Brain microvascular endothelial cell (primary cell): ENCODE measurements at regions not wholly inside any gene's neighbourhood (a gene's known extent, or its start where the extent isn't known, plus 50 kb on each side); places are given as distances from the start of the nearest gene placed in this dataset.

ENCODE experiments used
- DNase-seq: peaks from one replicate; pipeline ENCODE4 v3.0.0-alpha.2; 2020
- H3K27ac ChIP-seq: fragments of 250-450 bp; sonication (Bioruptor Pico); 2 replicates; pipeline ENCODE4 v1.5.1; 2020; ENCODE audit warnings: mild to moderate bottlenecking, moderate library complexity
- H3K27me3 ChIP-seq: fragments of 250-450 bp; sonication (Bioruptor Pico); replicated peaks from 2 replicates; pipeline ENCODE4 v1.5.1; 2020; ENCODE audit warnings: mild to moderate bottlenecking
- H3K36me3 ChIP-seq: fragments of 250-450 bp; sonication (Bioruptor Pico); replicated peaks from 2 replicates; pipeline ENCODE4 v1.5.1; 2020; ENCODE audit warnings: mild to moderate bottlenecking
- H3K4me3 ChIP-seq: 2 replicates; pipeline ENCODE4 v1.5.1; 2011; ENCODE audit warnings: low read depth, mild to moderate bottlenecking, control low read depth, low read length, moderate library complexity
- CTCF ChIP-seq: IDR thresholded peaks from 2 replicates; pipeline ENCODE4 v1.5.1; 2011; ENCODE audit warnings: low read depth, mild to moderate bottlenecking, moderate library complexity, low read length, control low read depth, inconsistent platforms; ENCODE audit errors: missing control alignments
- in situ Hi-C: cut with HindIII; loops from 2 replicates; pipeline ENCODE4 v1.10.0; 2017; ENCODE audit warnings: low sequenced_read_pairs, low pct_ligation_motif_present

DNA sequence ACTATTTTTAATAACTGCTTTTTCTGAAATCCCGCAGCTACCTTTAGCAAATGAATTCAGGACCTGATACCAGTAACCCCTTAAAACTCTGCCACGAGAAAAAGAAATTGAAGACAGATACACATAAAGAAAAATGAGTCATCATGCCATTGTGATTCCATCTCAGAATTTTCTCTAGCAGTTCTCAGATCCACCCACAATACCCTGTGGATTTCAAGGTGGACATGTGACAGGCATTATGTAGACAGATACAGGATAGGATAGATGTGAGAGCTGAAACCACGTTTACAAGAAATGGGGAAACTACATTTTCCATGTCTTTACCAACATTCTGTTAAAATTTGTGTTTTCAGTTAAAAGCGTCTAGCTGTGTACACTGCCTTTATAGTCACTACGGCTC lies 291.9 kb upstream of the NR2F2 start:
- Histone ChIP-seq H3K27ac (no peak overlapping the region), H3K4me3 (no peak overlapping the region), H3K27me3 (no peaks in the 10 kb centered on the region), H3K36me3 (no peaks in the 10 kb centered on the region)
- no peak for TF ChIP-seq CTCF
- no peak for DNase-seq
- in situ Hi-C loops, result loop anchor here (25.0 kb wide), 1 partner anchor 751 kb away; no protein-coding TSS in a partner anchor

GRCh38 chr15:96041982-96042733 lies 288.3 kb upstream of the NR2F2 start:
- DNase-seq, result no peak
- no peak overlapping the region for H3K27ac ChIP-seq
- no peaks in the 10 kb centered on the region for H3K27me3 ChIP-seq
- H3K4me3 ChIP-seq, result no peak overlapping the region
- no peaks in the 10 kb centered on the region for H3K36me3 ChIP-seq
- in situ Hi-C loops, result loop anchor here (25.0 kb wide), 1 partner anchor 755 kb away; no protein-coding TSS in a partner anchor
- TF ChIP-seq CTCF, result no peak

DNA sequence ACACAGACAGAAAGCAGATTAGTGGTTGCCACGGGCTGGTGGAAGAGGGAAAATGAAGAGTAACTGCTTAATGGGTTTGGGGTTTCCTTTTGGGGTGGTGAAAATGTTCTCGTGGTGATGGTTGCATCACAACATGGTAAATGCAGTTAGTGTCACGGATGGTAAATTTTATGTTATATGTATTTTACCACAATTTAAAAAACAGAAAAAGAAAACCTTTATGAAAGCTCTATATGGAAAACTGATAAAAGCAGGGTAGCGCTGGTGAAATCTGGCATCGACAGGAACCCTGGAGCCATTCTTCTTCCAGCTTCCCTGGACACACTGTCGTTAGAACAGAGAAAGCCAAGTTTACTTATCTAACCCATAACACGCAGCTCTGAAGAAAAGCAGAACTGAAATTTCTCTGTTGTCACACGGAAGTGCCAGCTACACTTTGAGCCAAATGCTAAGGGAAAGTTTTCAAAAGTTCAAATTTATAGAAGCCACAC lies 287.7 kb upstream of the NR2F2 start:
- TF ChIP-seq CTCF, result no peak
- no peaks in the 10 kb centered on the region for H3K36me3 ChIP-seq
- no peaks in the 10 kb centered on the region for H3K27me3 ChIP-seq
- H3K4me3 ChIP-seq, result no peak overlapping the region
- H3K27ac ChIP-seq, result no peak overlapping the region
- in situ Hi-C loops, result loop anchor here (25.0 kb wide), 1 partner anchor 755 kb away; no protein-coding TSS in a partner anchor
- no peak for DNase-seq

DNA sequence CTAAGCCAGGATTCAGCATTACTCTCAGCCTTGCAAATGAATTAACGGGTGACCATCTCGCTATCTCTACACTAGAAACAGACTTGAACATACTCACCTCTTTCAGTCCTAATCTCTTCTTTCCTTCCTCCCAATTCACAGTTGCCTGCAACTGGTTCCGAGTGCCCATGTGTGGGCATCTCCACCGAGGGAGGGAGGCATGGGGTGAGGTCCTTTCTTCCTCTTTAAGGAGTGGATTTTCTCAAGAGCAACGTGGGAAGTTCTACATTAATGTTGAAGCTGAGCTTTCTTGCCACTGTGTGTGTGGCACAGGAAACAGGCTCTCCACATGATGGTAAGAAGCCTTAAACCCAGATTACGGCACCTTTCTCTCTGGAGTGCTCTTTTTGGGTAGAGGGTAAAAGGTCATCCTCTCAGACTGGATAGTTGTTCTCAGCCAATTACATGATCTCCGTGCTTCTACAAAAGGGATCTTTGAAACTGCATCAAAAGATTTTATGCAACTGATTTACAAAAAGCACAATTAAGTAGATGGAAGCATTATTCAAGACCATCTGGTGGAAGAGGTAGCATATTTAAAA lies 286.8 kb upstream of the NR2F2 start:
- H3K36me3 ChIP-seq, result no peaks in the 10 kb centered on the region
- no peak for DNase-seq
- no peak overlapping the region for H3K27ac ChIP-seq
- in situ Hi-C loops, result loop anchor here (25.0 kb wide), 1 partner anchor 756 kb away; no protein-coding TSS in a partner anchor
- no peak for TF ChIP-seq CTCF
- no peaks in the 10 kb centered on the region for H3K27me3 ChIP-seq
- no peak overlapping the region for H3K4me3 ChIP-seq

DNA sequence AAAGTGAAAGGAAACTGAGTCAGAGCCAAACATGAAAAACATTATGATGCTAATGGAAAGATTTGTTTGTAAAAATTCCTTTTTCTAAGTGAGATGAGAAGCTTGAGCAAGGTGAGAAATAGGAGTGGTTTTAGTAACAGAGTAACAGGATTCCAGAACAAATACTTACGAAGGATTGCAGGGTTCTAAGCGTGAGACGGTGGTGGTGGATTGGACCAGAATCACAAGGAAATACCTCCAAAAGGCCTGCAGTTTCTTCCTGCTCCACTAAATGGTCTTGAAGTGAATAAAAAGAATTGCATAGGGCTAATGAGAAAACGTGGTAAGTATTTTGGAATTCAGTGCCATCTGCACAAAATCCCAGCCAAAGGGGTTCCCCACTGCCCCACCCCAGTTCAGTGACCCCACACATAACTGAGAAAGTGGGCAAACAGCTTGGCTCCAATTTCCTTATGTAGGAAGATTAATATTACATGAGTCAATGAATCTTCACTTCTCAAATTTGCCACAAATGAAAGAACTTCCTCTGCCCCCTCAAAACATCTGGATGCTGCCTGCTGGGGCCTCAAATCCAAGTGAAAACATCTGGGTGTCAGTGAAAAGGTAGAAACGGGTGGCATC lies 283.8 kb upstream of the NR2F2 start:
- Histone ChIP-seq H3K27ac (peak overlapping the region; percentile 91), H3K27me3 (no peaks in the 10 kb centered on the region), H3K4me3 (no peak overlapping the region), H3K36me3 (no peaks in the 10 kb centered on the region)
- in situ Hi-C loops, result loop anchor here (25.0 kb wide), 1 partner anchor 759 kb away; no protein-coding TSS in a partner anchor
- DNase-seq, result no peak
- TF ChIP-seq CTCF, result no peak
